Nephron (organoid): ENCODE measurements at regions not wholly inside any gene's neighbourhood (a gene's known extent, or its start where the extent isn't known, plus 50 kb on each side); places are given as distances from the start of the nearest gene placed in this dataset.

ENCODE experiments used
- H3K27ac Mint-ChIP-seq, 3 experiments: 2 replicates each; pipeline ENCODE4 v1.8.0; 2020; ENCODE audit warnings: mixed read lengths in 3 of 3, mild to moderate bottlenecking in 2 of 3, moderate library complexity in 1 of 3
- H3K27me3 Mint-ChIP-seq: 2 replicates; pipeline ENCODE4 v1.8.0; 2021; ENCODE audit warnings: low read depth, mild to moderate bottlenecking, moderate library complexity, mixed read lengths
- H3K36me3 Mint-ChIP-seq: 2 replicates; pipeline ENCODE4 v1.8.0; 2020; ENCODE audit warnings: low read depth, mixed read lengths
- H3K4me1 Mint-ChIP-seq: 2 replicates; pipeline ENCODE4 v1.8.0; 2020; ENCODE audit warnings: mixed read lengths
- H3K4me3 Mint-ChIP-seq, 3 experiments: 2 replicates each; pipeline ENCODE4 v1.8.0; 2020; ENCODE audit warnings: mild to moderate bottlenecking in 3 of 3, mixed read lengths in 3 of 3, moderate library complexity in 2 of 3
- H3K9me3 Mint-ChIP-seq: 2 replicates; pipeline ENCODE4 v1.8.0; 2020; ENCODE audit warnings: mixed read lengths
- CTCF ChIP-seq, 3 experiments: fragments of 200-600 bp; sonication (generic); IDR thresholded peaks; one replicate each; pipeline ENCODE4 v1.5.0; 2021; ENCODE audit warnings: antibody characterized with exemption in 3 of 3; ENCODE audit not compliant: unreplicated experiment in 3 of 3

DNA sequence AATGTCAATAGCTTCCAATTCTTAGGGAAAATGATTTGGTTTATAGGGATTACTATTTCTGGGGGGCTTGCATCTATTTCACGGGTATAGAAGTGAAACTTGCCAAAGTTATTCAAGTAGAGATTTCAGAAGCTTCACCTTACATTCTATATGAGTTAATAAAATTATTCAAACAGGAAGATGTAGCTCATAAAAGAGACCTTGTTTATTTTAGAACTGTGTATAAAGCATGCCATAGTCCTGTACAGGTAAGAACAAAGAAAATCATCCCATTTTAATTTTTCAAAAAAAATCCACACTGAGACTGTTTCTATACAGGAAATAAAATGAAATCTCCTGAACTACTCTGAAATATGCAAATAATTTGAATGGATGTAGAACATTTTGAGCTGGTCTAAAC lies 834.7 kb downstream of the TRHDE start:
- no peak for TF ChIP-seq CTCF (IDR thresholded peaks at IDR 0.05; ENCODE audit: unreplicated experiment in 3 of 3)
- no peak overlapping the region for H3K4me3 Mint-ChIP-seq
- no peaks in the 10 kb centered on the region for H3K27me3 Mint-ChIP-seq
- H3K27ac Mint-ChIP-seq: no peak overlapping the region
- no peaks in the 10 kb centered on the region for H3K4me1 Mint-ChIP-seq
- no peaks in the 10 kb centered on the region for H3K9me3 Mint-ChIP-seq
- H3K36me3 Mint-ChIP-seq: no peaks in the 10 kb centered on the region

GRCh38 chr12:73110816-73111215 lies 838.6 kb downstream of the TRHDE start:
- H3K4me1 Mint-ChIP-seq: no peaks in the 10 kb centered on the region
- no peak for TF ChIP-seq CTCF (IDR thresholded peaks at IDR 0.05; ENCODE audit: unreplicated experiment in 3 of 3)
- H3K4me3 Mint-ChIP-seq: no peak overlapping the region
- no peaks in the 10 kb centered on the region for H3K27me3 Mint-ChIP-seq
- no peaks in the 10 kb centered on the region for H3K9me3 Mint-ChIP-seq
- no peak overlapping the region for H3K27ac Mint-ChIP-seq
- no peaks in the 10 kb centered on the region for H3K36me3 Mint-ChIP-seq

GRCh38 chr12:73112035-73112816 lies 840.1 kb downstream of the TRHDE start:
- Mint-ChIP-seq H3K4me1 (no peaks in the 10 kb centered on the region), H3K4me3 (no peak overlapping the region), H3K27ac (no peak overlapping the region), H3K27me3 (no peaks in the 10 kb centered on the region), H3K36me3 (no peaks in the 10 kb centered on the region), H3K9me3 (no peaks in the 10 kb centered on the region)
- no peak for TF ChIP-seq CTCF (IDR thresholded peaks at IDR 0.05; ENCODE audit: unreplicated experiment in 3 of 3)

- Mint-ChIP-seq H3K27ac (no peak overlapping the region), H3K9me3 (no peaks in the 10 kb centered on the region), H3K27me3 (no peaks in the 10 kb centered on the region), H3K36me3 (no peaks in the 10 kb centered on the region), H3K4me1 (no peaks in the 10 kb centered on the region), H3K4me3 (no peak overlapping the region)
- TF ChIP-seq CTCF (IDR thresholded peaks at IDR 0.05; ENCODE audit: unreplicated experiment in 3 of 3): no peak
These were observed 852.3 kb downstream of the TRHDE start for GRCh38 chr12:73124480-73124879.

GRCh38 chr12:73125148-73125547 lies 853.0 kb downstream of the TRHDE start:
- no peak overlapping the region for H3K27ac Mint-ChIP-seq
- H3K4me3 Mint-ChIP-seq: no peak overlapping the region

More at GRCh38 chr12:73125148-73125547, 853.0 kb downstream of the TRHDE start:
- H3K36me3 Mint-ChIP-seq: no peaks in the 10 kb centered on the region
- no peaks in the 10 kb centered on the region for H3K9me3 Mint-ChIP-seq
- no peak for TF ChIP-seq CTCF (IDR thresholded peaks at IDR 0.05; ENCODE audit: unreplicated experiment in 3 of 3)
- no peaks in the 10 kb centered on the region for H3K4me1 Mint-ChIP-seq
- no peaks in the 10 kb centered on the region for H3K27me3 Mint-ChIP-seq
